Endothelial cell of umbilical vein (primary cell): ENCODE measurements at regions not wholly inside any gene's neighbourhood (a gene's known extent, or its start where the extent isn't known, plus 50 kb on each side); places are given as distances from the start of the nearest gene placed in this dataset.

Source experiments
- BruUV-seq: library from RNA; stranded (reverse); fragments of 400-500 nt; replicated peaks from 2 replicates; lab custom pipeline; 2021; lab: Mats Ljungman, UMichigan
- CTCF ChIA-PET: fragments of 300-600, 350-600 bp; sonication (Branson Sonifier 250); formaldehyde crosslinking; loops from one replicate; lab custom pipeline; 2021; ENCODE audit warnings: antibody characterized with exemption, inconsistent platforms; lab: Charles Lee
- POLR2A ChIA-PET: fragments of 300-600, 350-600 bp; sonication (Branson Sonifier 250); formaldehyde crosslinking; loops from one replicate; lab custom pipeline; 2021; ENCODE audit warnings: antibody characterized with exemption, inconsistent platforms; lab: Charles Lee
- DNase-seq: peaks from one replicate; pipeline ENCODE4 v3.0.0-alpha.2; 2011; ENCODE audit warnings: low read depth, low spot score
- FAIRE-seq: peaks from 2 replicates; lab custom pipeline; 2011; peaks lifted over from hg19 to GRCh38; lab: Jason Lieb, UNC
- H2AFZ ChIP-seq: 2 replicates; pipeline ENCODE4 v1.6.0; 2012; ENCODE audit warnings: low read depth, low read length, control low read depth, inconsistent platforms
- H3K27ac ChIP-seq: 2 replicates; pipeline ENCODE4 v1.5.1; 2011; ENCODE audit warnings: low read depth, mild to moderate bottlenecking, control low read depth, low read length, moderate library complexity; ENCODE audit not compliant: insufficient read depth
- H3K27me3 ChIP-seq, 2 experiments: 2 replicates each; pipeline versions ENCODE4 v1.6.0 to v1.6.1; 2011; ENCODE audit warnings: low read length in 2 of 2, mixed read lengths in 1 of 2; ENCODE audit not compliant: control insufficient read depth in 2 of 2, insufficient read depth in 2 of 2
- H3K36me3 ChIP-seq, 2 experiments: 2 replicates in 1 of 2; 3 replicates in 1 of 2; pipeline ENCODE4 v1.5.1; 2011; ENCODE audit warnings: low read length in 2 of 2, mild to moderate bottlenecking in 1 of 2, moderate library complexity in 1 of 2; ENCODE audit not compliant: control insufficient read depth in 2 of 2, insufficient read depth in 2 of 2; ENCODE audit errors: extremely low read depth in 1 of 2
- H3K4me1 ChIP-seq: 3 replicates; pipeline ENCODE4 v1.5.1; 2011; ENCODE audit warnings: mild to moderate bottlenecking, low read length; ENCODE audit not compliant: control insufficient read depth, insufficient read depth; ENCODE audit errors: extremely low read depth
- H3K4me2 ChIP-seq: 2 replicates; pipeline ENCODE4 v1.6.1; 2011; ENCODE audit warnings: low read length, control low read depth, mixed read lengths; ENCODE audit not compliant: insufficient read depth
- H3K4me3 ChIP-seq, 3 experiments: fragments of 200-600 bp in 1 of 3; sonication (generic), shearing (Covaris generic) in 1 of 3; replicated peaks in 1 of 3; 2 replicates each; pipeline ENCODE4 v1.5.1; 2011 to 2016; ENCODE audit warnings: control low read depth in 3 of 3, low read length in 3 of 3, mild to moderate bottlenecking in 2 of 3, inconsistent platforms in 1 of 3, low read depth in 1 of 3, moderate library complexity in 1 of 3; ENCODE audit not compliant: insufficient read depth in 1 of 3
- H3K79me2 ChIP-seq: 2 replicates; pipeline ENCODE4 v1.6.0; 2012; ENCODE audit warnings: low read length, inconsistent platforms; ENCODE audit not compliant: control insufficient read depth, insufficient read depth
- H3K9ac ChIP-seq: replicated peaks from 2 replicates; pipeline ENCODE3; 2011; ENCODE audit warnings: low read length, control low read depth; ENCODE audit not compliant: insufficient read depth; ENCODE audit errors: extremely low read depth
- H3K9me1 ChIP-seq: replicated peaks from 3 replicates; pipeline ENCODE4 v1.6.0; 2011; ENCODE audit warnings: mild to moderate bottlenecking, low read length; ENCODE audit not compliant: control insufficient read depth, insufficient read depth; ENCODE audit errors: extremely low read depth
- H3K9me3 ChIP-seq: replicated peaks from 2 replicates; pipeline ENCODE4 v1.5.1; 2012; ENCODE audit warnings: low read length, inconsistent platforms; ENCODE audit not compliant: control insufficient read depth, insufficient read depth
- H4K20me1 ChIP-seq: replicated peaks from 2 replicates; pipeline ENCODE3; 2011; ENCODE audit warnings: mild to moderate bottlenecking, low read length; ENCODE audit not compliant: control insufficient read depth, insufficient read depth; ENCODE audit errors: extremely low read depth
- CTCF ChIP-seq, 2 donors: IDR thresholded peaks; 1 replicate in 1 of 2; 2 replicates in 1 of 2; pipeline ENCODE4 v1.5.1; 2011; ENCODE audit warnings: low read length in 2 of 2, mild to moderate bottlenecking in 2 of 2, moderate library complexity in 2 of 2, control low read depth in 1 of 2, inconsistent platforms in 1 of 2, low read depth in 1 of 2; ENCODE audit not compliant: insufficient read depth in 1 of 2; ENCODE audit errors: extremely low read depth in 1 of 2
- EZH2 ChIP-seq: IDR thresholded peaks from 2 replicates; pipeline ENCODE4 v1.6.1; 2012; ENCODE audit warnings: borderline replicate concordance, low read depth, mild to moderate bottlenecking, moderate library complexity, low read length, inconsistent platforms; ENCODE audit not compliant: severe bottlenecking
- FOS ChIP-seq: IDR thresholded peaks from 2 replicates; pipeline ENCODE4 v1.6.1; 2011; ENCODE audit warnings: mild to moderate bottlenecking, low read length, moderate library complexity, borderline replicate concordance; ENCODE audit not compliant: insufficient read depth
- GATA2 ChIP-seq: IDR thresholded peaks from 2 replicates; pipeline ENCODE4 v1.7.0; 2011; ENCODE audit warnings: low read depth, mild to moderate bottlenecking, moderate library complexity, mixed read lengths, low read length; ENCODE audit not compliant: insufficient read length, insufficient read depth
- JUN ChIP-seq: IDR thresholded peaks from 2 replicates; pipeline ENCODE4 v1.6.1; 2011; ENCODE audit warnings: borderline replicate concordance, low read depth; ENCODE audit not compliant: insufficient read length, insufficient read depth
- MYC ChIP-seq: IDR thresholded peaks from one replicate; pipeline ENCODE4 v1.6.1; 2011; ENCODE audit warnings: mild to moderate bottlenecking, low read depth, low read length
- POLR2A ChIP-seq: IDR thresholded peaks from 2 replicates; pipeline ENCODE4 v1.6.1; 2012; ENCODE audit warnings: low read depth, mild to moderate bottlenecking, control low read depth, low read length
- POLR2AphosphoS5 ChIP-seq: IDR thresholded peaks from 2 replicates; pipeline ENCODE4 v1.6.1; 2012; ENCODE audit warnings: low read depth, mild to moderate bottlenecking, control low read depth, low read length, moderate library complexity; ENCODE audit not compliant: insufficient read depth
- dilution Hi-C: fragments of 300-500 bp; cut with MboI; formaldehyde crosslinking; loops from one replicate; pipeline ENCODE4 v1.15.0; 2019; ENCODE audit warnings: low sequenced_read_pairs; ENCODE audit not compliant: extremely low pct_ligation_motif_present
- intact Hi-C: fragments of 100-400 bp; cut with micrococcal nuclease; formaldehyde crosslinking; loops from one replicate; pipeline ENCODE4 v1.10.0; 2022
- TF ChIP-seq, protein P1 (sequence below): IDR thresholded peaks from 2 replicates; pipeline ENCODE4 v1.6.1; 2011; ENCODE audit not compliant: insufficient read depth, insufficient read length

DNA sequence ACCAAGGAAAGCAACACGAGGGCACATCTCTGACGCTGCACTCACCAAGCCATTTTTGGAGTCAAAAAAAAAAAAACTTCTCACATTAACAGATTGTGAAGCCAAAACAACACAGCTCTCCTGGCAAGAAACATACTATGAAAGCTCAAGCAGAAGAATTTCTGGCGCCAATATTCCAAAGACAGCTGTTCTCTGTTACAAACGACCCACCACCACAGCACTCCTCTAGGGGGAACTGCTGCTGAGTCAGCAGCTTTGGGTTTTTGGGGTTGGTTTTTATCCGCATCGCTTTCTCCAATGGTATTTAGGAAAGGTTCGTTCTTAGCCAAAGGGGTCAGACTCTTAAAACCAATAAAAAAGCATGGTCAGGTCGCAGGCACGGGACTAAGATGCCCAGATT, 379.4 kb downstream of the RPS29 start:
- intact Hi-C loops, result no loop called here
- H3K27me3 ChIP-seq, result no peaks in the 10 kb centered on the region

More for the DNA sequence above, 379.4 kb downstream of the RPS29 start:
- H3K9me1 ChIP-seq, result no peaks in the 10 kb centered on the region
- DNase-seq (no peak), FAIRE-seq (no peak)
- H3K79me2 ChIP-seq, result no peaks in the 10 kb centered on the region
- no peak overlapping the region for H3K4me2 ChIP-seq
- H3K4me3 ChIP-seq, result no peak overlapping the region
- no peaks in the 10 kb centered on the region for H3K4me1 ChIP-seq
- no peaks in the 10 kb centered on the region for H3K9me3 ChIP-seq
- TF ChIP-seq JUN, result no peak
- no peak for TF ChIP-seq EZH2
- no peak for TF ChIP-seq POLR2AphosphoS5
- TF ChIP-seq, protein P1, sequence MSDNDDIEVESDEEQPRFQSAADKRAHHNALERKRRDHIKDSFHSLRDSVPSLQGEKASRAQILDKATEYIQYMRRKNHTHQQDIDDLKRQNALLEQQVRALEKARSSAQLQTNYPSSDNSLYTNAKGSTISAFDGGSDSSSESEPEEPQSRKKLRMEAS, result no peak
- no peak for TF ChIP-seq CTCF (IDR thresholded peaks at IDR 0.05; ENCODE audit: extremely low read depth in 1 of 2, insufficient read depth in 1 of 2, low read depth in 1 of 2, low read length in 2 of 2)
- no peak for TF ChIP-seq GATA2
- TF ChIP-seq FOS, result no peak
- TF ChIP-seq POLR2A, result no peak
- no peak for TF ChIP-seq MYC
- no peak overlapping the region for H3K9ac ChIP-seq
- ChIA-PET POLR2A (no interaction called here), CTCF (no interaction called here)
- no peaks in the 10 kb centered on the region for H3K36me3 ChIP-seq
- H2AFZ ChIP-seq, result no peak overlapping the region
- BruUV-seq, result no TSS peak
- no peak overlapping the region for H3K27ac ChIP-seq
- dilution Hi-C loops, result no loop called here
- no peaks in the 10 kb centered on the region for H4K20me1 ChIP-seq
